A549 (cell line): ENCODE measurements at regions not wholly inside any gene's neighbourhood (a gene's known extent, or its start where the extent isn't known, plus 50 kb on each side); places are given as distances from the start of the nearest gene placed in this dataset.

ENCODE experiments used
- ATAC-seq, 2 experiments: fragments of 200-7000 bp in 1 of 2; fragments of >200 bp in 1 of 2; cut with Nextera tagmentation in 1 of 2; cut with Tn5 transposase in 1 of 2; 3 replicates each; pipeline versions ENCODE4 v1.8.0 to v1.9.1; 2018 to 2020; ENCODE audit warnings: mild to moderate bottlenecking in 1 of 2, moderate library complexity in 1 of 2
- CTCF ChIA-PET: fragments of 300-600 bp; sonication (Branson Sonifier 250); formaldehyde crosslinking; extraction: SDS; loops from one replicate; lab custom pipeline; 2021; ENCODE audit warnings: antibody characterized with exemption, inconsistent platforms; lab: Yijun Ruan, JAX
- POLR2A ChIA-PET: fragments of 350-600 bp; formaldehyde crosslinking; extraction: SDS; loops from one replicate; lab custom pipeline; 2021; ENCODE audit warnings: antibody characterized with exemption, inconsistent platforms; lab: Yijun Ruan, JAX
- DNase-seq, 2 experiments: peaks; one replicate each; pipeline versions ENCODE4 v3.0.0 to v3.0.0-alpha.2; 2011 to 2016; ENCODE audit warnings: low read depth in 1 of 2, low spot score in 1 of 2
- FAIRE-seq: peaks from 2 replicates; lab custom pipeline; 2011; peaks lifted over from hg19 to GRCh38; lab: Jason Lieb, UNC
- H3K27ac ChIP-seq, 2 experiments: fragments of >200 bp; sonication (Bioruptor Twin); formaldehyde crosslinking; 3 replicates each; pipeline ENCODE4 v1.5.1; 2016 to 2017
- H3K4me1 ChIP-seq: fragments of >200 bp; sonication (Bioruptor Twin); formaldehyde crosslinking; 3 replicates; pipeline ENCODE4 v1.6.1; 2016
- H3K4me2 ChIP-seq: fragments of >200 bp; sonication (Bioruptor Twin); formaldehyde crosslinking; 3 replicates; pipeline ENCODE4 v1.6.1; 2016
- H3K4me3 ChIP-seq: fragments of >200 bp; sonication (Bioruptor Twin); formaldehyde crosslinking; 3 replicates; pipeline ENCODE4 v1.5.1; 2016
- H3K9me3 ChIP-seq: fragments of >200 bp; sonication (Bioruptor Twin); formaldehyde crosslinking; 3 replicates; pipeline ENCODE4 v1.6.1; 2016
- BCL3 ChIP-seq: fragments of >200 bp; sonication (Bioruptor Twin); formaldehyde crosslinking; IDR thresholded peaks from 3 replicates; pipeline ENCODE4 v1.6.1; 2016
- CEBPB ChIP-seq, 2 experiments: fragments of >200 bp in 1 of 2; sonication (Bioruptor Twin) in 1 of 2; formaldehyde crosslinking in 1 of 2; IDR thresholded peaks; 2 replicates each; pipeline ENCODE4 v1.6.1; 2012 to 2016
- E2F6 ChIP-seq: IDR thresholded peaks from 2 replicates; pipeline ENCODE4 v1.6.1; 2012; ENCODE audit warnings: low read depth, borderline replicate concordance
- FOSL2 ChIP-seq, 2 experiments: fragments of 450-650 bp in 1 of 2; fragments of >200 bp in 1 of 2; sonication (Bioruptor Twin) in 1 of 2; formaldehyde crosslinking; IDR thresholded peaks; 2 replicates each; pipeline versions ENCODE4 v1.5.0 to v1.6.1; 2016 to 2020; ENCODE audit warnings: mild to moderate bottlenecking in 1 of 2, moderate library complexity in 1 of 2
- FOXS1 ChIP-seq: fragments of 250-450 bp; sonication (Bioruptor Pico); IDR thresholded peaks from 2 replicates; pipeline ENCODE4 v1.5.0; 2020; ENCODE audit warnings: mild to moderate bottlenecking, moderate library complexity
- GATA3 ChIP-seq: IDR thresholded peaks from 2 replicates; pipeline ENCODE4 v1.6.1; 2012; ENCODE audit warnings: borderline replicate concordance
- HEYL ChIP-seq: fragments of 250-450 bp; sonication (Bioruptor Pico); IDR thresholded peaks from 2 replicates; pipeline ENCODE4 v1.8.0; 2021; ENCODE audit warnings: mild to moderate bottlenecking, moderate library complexity
- HMGXB4 ChIP-seq: fragments of 250-450 bp; sonication (Bioruptor Pico); IDR thresholded peaks from 2 replicates; pipeline ENCODE4 v1.5.0; 2021; ENCODE audit warnings: mild to moderate bottlenecking, moderate library complexity, borderline replicate concordance
- HOXA7 ChIP-seq: fragments of 250-450 bp; sonication (Bioruptor Pico); IDR thresholded peaks from 2 replicates; pipeline ENCODE4 v1.5.0; 2020; ENCODE audit warnings: mild to moderate bottlenecking, moderate library complexity
- HOXB13 ChIP-seq: fragments of 250-450 bp; sonication (Bioruptor Pico); IDR thresholded peaks from 2 replicates; pipeline ENCODE4 v1.5.0; 2020; ENCODE audit warnings: low read depth, mild to moderate bottlenecking, moderate library complexity
- KDM5A ChIP-seq: fragments of 200-600 bp; sonication (generic); IDR thresholded peaks from 2 replicates; pipeline ENCODE4 v1.6.1; 2016; ENCODE audit warnings: antibody characterized with exemption, mild to moderate bottlenecking
- MAX ChIP-seq: IDR thresholded peaks from 2 replicates; pipeline ENCODE4 v1.6.1; 2012
- PBX3 ChIP-seq: IDR thresholded peaks from 2 replicates; pipeline ENCODE4 v1.6.1; 2012
- PHF8 ChIP-seq: fragments of 200-600 bp; sonication (generic); IDR thresholded peaks from 2 replicates; pipeline ENCODE4 v1.6.1; 2016; ENCODE audit warnings: low read depth, mild to moderate bottlenecking, antibody characterized with exemption, moderate library complexity, borderline replicate concordance
- SMC3 ChIP-seq: fragments of >200 bp; sonication (Bioruptor Twin); formaldehyde crosslinking; IDR thresholded peaks from 3 replicates; pipeline ENCODE4 v1.6.1; 2018; ENCODE audit warnings: inconsistent platforms
- TFCP2L1 ChIP-seq: fragments of 250-450 bp; sonication (Bioruptor Pico); IDR thresholded peaks from 2 replicates; pipeline ENCODE4 v1.5.0; 2021; ENCODE audit warnings: mild to moderate bottlenecking
- USF2 ChIP-seq: fragments of 450-650 bp; IDR thresholded peaks from 2 replicates; pipeline ENCODE4 v1.6.1; 2014; ENCODE audit warnings: antibody characterized with exemption
- ZNF302 ChIP-seq: fragments of 250-450 bp; sonication (Bioruptor Pico); IDR thresholded peaks from 2 replicates; pipeline ENCODE4 v1.9.0; 2021; ENCODE audit warnings: inconsistent platforms, mild to moderate bottlenecking, moderate library complexity
- WGBS: methylation state at CpG from one replicate; pipeline ENCODE4 v1.1.6; 2017; ENCODE audit errors: missing lambda C conversion rate; 5-methylcytosine and 5-hydroxymethylcytosine counted together
- TF ChIP-seq, protein P1 (sequence below): fragments of 200-600 bp; sonication (generic); IDR thresholded peaks from 2 replicates; pipeline ENCODE4 v1.6.1; 2016; ENCODE audit warnings: antibody characterized with exemption, mild to moderate bottlenecking, moderate library complexity

- FAIRE-seq = no peak
- Histone ChIP-seq H3K4me1 (peaks cover 96% of the 10 kb centered on the region), H3K9me3 (no peaks in the 10 kb centered on the region), H3K27ac (peak overlapping the region; percentile 79 to 87), H3K4me2 (peak overlapping the region; percentile 59), H3K4me3 (no peak overlapping the region)
- POLR2A ChIA-PET = no interaction called here
- TF ChIP-seq HOXB13 (CRISPR knock-in tag) (no peak), PBX3 (no peak), KDM5A (no peak), PHF8 (no peak), FOXS1 (CRISPR knock-in tag) (no peak), HMGXB4 (CRISPR knock-in tag) (no peak)
- DNase-seq = no peak
- ATAC-seq = no peak
- 94% methylated on average over 2 of the region's 2 CpGs for whole genome bisulfite sequencing
- CTCF ChIA-PET = no interaction called here
These were observed 128.4 kb upstream of the LIMCH1 start for GRCh38 chr4:41409594-41409895.

GRCh38 chr4:41410049-41410448, 127.9 kb upstream of the LIMCH1 start:
- WGBS = 60% methylated on average over 3 of the region's 3 CpGs
- CTCF ChIA-PET = interaction anchor here (1.3 kb wide), 1 partner anchor 14 kb away, joined by 3 read pairs; no protein-coding TSS in a partner anchor
- no peak for TF ChIP-seq ZNF302
- peak in 1 of 2 experiments; percentile 40; a peak in 2 of 4 replicates for TF ChIP-seq CEBPB (IDR thresholded peaks at IDR 0.05)
- TF ChIP-seq, protein P1, sequence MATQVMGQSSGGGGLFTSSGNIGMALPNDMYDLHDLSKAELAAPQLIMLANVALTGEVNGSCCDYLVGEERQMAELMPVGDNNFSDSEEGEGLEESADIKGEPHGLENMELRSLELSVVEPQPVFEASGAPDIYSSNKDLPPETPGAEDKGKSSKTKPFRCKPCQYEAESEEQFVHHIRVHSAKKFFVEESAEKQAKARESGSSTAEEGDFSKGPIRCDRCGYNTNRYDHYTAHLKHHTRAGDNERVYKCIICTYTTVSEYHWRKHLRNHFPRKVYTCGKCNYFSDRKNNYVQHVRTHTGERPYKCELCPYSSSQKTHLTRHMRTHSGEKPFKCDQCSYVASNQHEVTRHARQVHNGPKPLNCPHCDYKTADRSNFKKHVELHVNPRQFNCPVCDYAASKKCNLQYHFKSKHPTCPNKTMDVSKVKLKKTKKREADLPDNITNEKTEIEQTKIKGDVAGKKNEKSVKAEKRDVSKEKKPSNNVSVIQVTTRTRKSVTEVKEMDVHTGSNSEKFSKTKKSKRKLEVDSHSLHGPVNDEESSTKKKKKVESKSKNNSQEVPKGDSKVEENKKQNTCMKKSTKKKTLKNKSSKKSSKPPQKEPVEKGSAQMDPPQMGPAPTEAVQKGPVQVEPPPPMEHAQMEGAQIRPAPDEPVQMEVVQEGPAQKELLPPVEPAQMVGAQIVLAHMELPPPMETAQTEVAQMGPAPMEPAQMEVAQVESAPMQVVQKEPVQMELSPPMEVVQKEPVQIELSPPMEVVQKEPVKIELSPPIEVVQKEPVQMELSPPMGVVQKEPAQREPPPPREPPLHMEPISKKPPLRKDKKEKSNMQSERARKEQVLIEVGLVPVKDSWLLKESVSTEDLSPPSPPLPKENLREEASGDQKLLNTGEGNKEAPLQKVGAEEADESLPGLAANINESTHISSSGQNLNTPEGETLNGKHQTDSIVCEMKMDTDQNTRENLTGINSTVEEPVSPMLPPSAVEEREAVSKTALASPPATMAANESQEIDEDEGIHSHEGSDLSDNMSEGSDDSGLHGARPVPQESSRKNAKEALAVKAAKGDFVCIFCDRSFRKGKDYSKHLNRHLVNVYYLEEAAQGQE = no peak
- Histone ChIP-seq H3K4me2 (peak overlapping the region; percentile 59), H3K4me1 (peaks cover 96% of the 10 kb centered on the region), H3K4me3 (no peak overlapping the region), H3K27ac (peak overlapping the region; percentile 79), H3K9me3 (no peaks in the 10 kb centered on the region)
- DNase-seq = no peak
- no peak for FAIRE-seq
- ATAC-seq = peak in 1 of 2 experiments; percentile 43; a peak in 2 of 6 replicates
- POLR2A ChIA-PET = no interaction called here

GRCh38 chr4:41413670-41414411, 124.1 kb upstream of the LIMCH1 start:
- FAIRE-seq (no peak), DNase-seq (no peak), ATAC-seq (no peak)
- Histone ChIP-seq H3K4me3 (no peak overlapping the region), H3K27ac (peak overlapping the region in 1 of 2 experiments; percentile 57; a peak in 2 of 6 replicates), H3K4me2 (peak overlapping the region; percentile 18; the same call in 2 of the 3 replicates), H3K4me1 (peaks cover 98% of the 10 kb centered on the region), H3K9me3 (no peaks in the 10 kb centered on the region)
- POLR2A ChIA-PET = no interaction called here
- WGBS = 67% methylated on average over 8 of the region's 8 CpGs
- CTCF ChIA-PET = interaction anchor here (1.3 kb wide), 1 partner anchor 9 kb away, joined by 5 read pairs; no protein-coding TSS in a partner anchor
- no peak for TF ChIP-seq HEYL (CRISPR knock-in tag)
- TF ChIP-seq HOXA7 (CRISPR knock-in tag) = no peak
- TF ChIP-seq, all 56 proteins: peak for 0

DNA sequence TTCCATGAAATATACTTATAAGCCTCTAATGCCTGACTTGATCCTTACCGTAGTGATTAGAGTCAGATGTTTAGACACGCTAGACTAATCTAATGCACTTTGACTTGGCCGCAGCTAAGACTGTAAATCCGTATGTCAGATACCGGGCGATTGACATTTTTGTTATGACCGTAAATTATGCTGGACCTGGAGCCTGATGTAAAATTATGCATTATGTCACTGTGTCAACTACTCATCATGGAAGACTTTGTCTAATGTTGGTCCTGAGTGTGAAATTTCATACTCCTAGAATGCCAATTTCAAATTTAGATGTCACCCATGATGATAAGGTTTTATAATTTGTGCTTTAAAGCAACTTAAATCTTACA, 123.6 kb upstream of the LIMCH1 start:
- ChIA-PET POLR2A (no interaction called here), CTCF (no interaction called here)
- 71% methylated on average over 7 of the region's 7 CpGs for WGBS
- TF ChIP-seq FOSL2 (IDR thresholded peaks at IDR 0.05) = no peak
- TF ChIP-seq FOSL2 (CRISPR knock-in tag; IDR thresholded peaks at IDR 0.05) = no peak
- no peak for TF ChIP-seq KDM5A
- no peak for TF ChIP-seq TFCP2L1 (CRISPR knock-in tag)
- no peak for TF ChIP-seq SMC3
- no peak for TF ChIP-seq USF2
- TF ChIP-seq HOXB13 (CRISPR knock-in tag) = no peak
- TF ChIP-seq BCL3 = no peak
- no peak for TF ChIP-seq GATA3
- no peak for TF ChIP-seq MAX
- TF ChIP-seq E2F6 = no peak

More for the DNA sequence above, 123.6 kb upstream of the LIMCH1 start:
- H3K4me2 ChIP-seq = peak overlapping the region; percentile 18; the same call in 2 of the 3 replicates
- peaks cover 94% of the 10 kb centered on the region for H3K4me1 ChIP-seq
- FAIRE-seq = no peak
- no peak overlapping the region for H3K4me3 ChIP-seq
- H3K9me3 ChIP-seq = no peaks in the 10 kb centered on the region
- peak overlapping the region in 1 of 2 experiments; percentile 34; a peak in 1 of 6 replicates for H3K27ac ChIP-seq
- no peak for ATAC-seq
- no peak for DNase-seq
